ENCODE measurements at regions not wholly inside any gene's neighbourhood (a gene's known extent, or its start where the extent isn't known, plus 50 kb on each side); places are given as distances from the start of the nearest gene placed in this dataset.

DNA sequence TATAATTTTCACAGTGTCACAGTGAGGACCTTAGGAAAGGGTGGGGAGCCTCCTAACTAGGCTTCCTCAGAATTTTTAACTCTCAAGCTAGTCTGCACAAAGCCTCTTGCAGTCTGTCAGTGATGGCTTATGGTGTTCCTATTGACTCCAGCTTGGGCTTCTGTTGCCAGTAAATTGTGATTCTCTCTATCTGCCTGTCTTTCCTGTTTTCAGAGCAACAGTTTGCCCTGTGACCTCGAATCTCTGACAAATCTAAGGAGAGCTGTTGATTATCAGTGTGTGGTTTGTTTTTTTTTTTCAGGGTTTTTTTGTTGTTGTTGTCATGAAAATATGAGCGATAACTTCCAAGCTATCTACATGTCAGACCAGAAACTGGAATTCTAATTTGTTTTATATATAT lies 423.2 kb upstream of the B3GALT2 start:
- Mint-ChIP-seq H3K27me3 (ENCODE audit: low read depth, poor library complexity) (peaks cover 4% of the 10 kb centered on the region), H3K9me3 (no peaks in the 10 kb centered on the region), H3K4me3 (no peak overlapping the region), H3K27ac (peak overlapping the region; percentile 5), H3K4me1 (no peaks in the 10 kb centered on the region), H3K36me3 (ENCODE audit: low read depth) (no peaks in the 10 kb centered on the region)
- DNase-seq, result no peak
- TF ChIP-seq, protein P1, sequence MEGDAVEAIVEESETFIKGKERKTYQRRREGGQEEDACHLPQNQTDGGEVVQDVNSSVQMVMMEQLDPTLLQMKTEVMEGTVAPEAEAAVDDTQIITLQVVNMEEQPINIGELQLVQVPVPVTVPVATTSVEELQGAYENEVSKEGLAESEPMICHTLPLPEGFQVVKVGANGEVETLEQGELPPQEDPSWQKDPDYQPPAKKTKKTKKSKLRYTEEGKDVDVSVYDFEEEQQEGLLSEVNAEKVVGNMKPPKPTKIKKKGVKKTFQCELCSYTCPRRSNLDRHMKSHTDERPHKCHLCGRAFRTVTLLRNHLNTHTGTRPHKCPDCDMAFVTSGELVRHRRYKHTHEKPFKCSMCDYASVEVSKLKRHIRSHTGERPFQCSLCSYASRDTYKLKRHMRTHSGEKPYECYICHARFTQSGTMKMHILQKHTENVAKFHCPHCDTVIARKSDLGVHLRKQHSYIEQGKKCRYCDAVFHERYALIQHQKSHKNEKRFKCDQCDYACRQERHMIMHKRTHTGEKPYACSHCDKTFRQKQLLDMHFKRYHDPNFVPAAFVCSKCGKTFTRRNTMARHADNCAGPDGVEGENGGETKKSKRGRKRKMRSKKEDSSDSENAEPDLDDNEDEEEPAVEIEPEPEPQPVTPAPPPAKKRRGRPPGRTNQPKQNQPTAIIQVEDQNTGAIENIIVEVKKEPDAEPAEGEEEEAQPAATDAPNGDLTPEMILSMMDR (IDR thresholded peaks at IDR 0.05), result no peak

DNA sequence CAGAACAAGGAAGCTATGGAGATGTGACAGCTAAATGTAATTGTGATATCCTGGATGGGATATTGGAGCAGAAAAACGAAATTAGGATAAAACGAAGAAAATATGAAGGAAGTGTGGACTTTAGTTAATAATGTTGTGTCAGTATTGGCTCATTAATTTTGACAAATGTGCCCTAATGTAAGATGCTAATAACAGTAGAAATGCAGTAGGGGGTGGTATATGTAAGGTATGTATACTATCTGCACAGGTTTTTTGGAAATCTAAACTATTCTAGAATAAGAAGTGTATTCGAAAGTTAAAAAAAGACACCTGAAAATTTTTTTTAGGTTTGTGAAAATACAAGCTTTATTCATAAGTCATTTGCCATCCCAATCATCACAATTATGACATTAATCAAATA lies 421.4 kb upstream of the B3GALT2 start:
- H3K4me1 Mint-ChIP-seq, result no peaks in the 10 kb centered on the region
- no peaks in the 10 kb centered on the region for H3K9me3 Mint-ChIP-seq
- no peak for DNase-seq
- H3K27me3 Mint-ChIP-seq (ENCODE audit: low read depth, poor library complexity), result peaks cover 4% of the 10 kb centered on the region
- TF ChIP-seq, protein P1 (IDR thresholded peaks at IDR 0.05), result no peak
- H3K36me3 Mint-ChIP-seq (ENCODE audit: low read depth), result no peaks in the 10 kb centered on the region
- H3K27ac Mint-ChIP-seq, result no peak overlapping the region
- no peak overlapping the region for H3K4me3 Mint-ChIP-seq

DNA sequence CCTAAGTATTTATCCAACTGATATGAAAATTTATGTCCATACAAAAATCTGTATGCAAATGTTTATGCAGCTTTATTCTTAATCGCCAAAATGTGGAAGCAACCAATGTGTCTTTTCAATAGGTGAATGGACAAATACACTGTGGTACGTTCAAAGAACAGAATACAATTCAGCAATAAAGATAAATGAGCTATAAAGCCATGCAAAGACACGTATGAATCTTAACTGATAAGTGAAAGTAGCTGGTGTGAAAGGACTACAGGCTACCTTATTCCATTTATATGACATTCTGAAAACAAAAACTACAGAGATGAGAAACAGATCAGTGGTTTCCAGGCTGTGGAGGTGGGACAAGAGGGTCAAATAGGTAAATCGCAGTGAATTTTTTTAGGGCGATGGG lies 419.6 kb upstream of the B3GALT2 start:
- H3K36me3 Mint-ChIP-seq (ENCODE audit: low read depth), result no peaks in the 10 kb centered on the region
- DNase-seq, result no peak
- H3K27ac Mint-ChIP-seq, result no peak overlapping the region
- H3K27me3 Mint-ChIP-seq (ENCODE audit: low read depth, poor library complexity), result peaks cover 4% of the 10 kb centered on the region
- no peaks in the 10 kb centered on the region for H3K4me1 Mint-ChIP-seq
- TF ChIP-seq, protein P1 (IDR thresholded peaks at IDR 0.05), result no peak
- no peak overlapping the region for H3K4me3 Mint-ChIP-seq
- H3K9me3 Mint-ChIP-seq, result no peaks in the 10 kb centered on the region

DNA sequence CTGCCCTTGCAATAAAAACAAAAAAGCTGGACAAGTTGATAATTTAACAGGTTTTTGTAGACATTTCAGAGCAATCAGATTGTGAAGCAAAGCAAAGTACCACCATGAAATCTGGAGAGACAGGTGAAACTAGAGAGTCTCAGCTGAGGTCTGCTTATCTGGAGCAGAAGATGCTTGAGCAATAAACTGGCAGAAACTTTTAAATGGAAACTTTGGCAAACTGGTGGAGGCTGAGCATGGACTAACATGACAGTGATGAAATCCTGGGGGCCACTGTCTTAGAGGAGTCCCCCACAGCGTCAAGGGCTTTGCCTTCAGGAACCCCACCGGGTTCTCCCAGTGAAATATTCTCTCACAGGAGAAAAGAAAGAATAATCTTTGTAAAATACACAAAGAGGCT lies 416.3 kb upstream of the B3GALT2 start:
- TF ChIP-seq, protein P1 (IDR thresholded peaks at IDR 0.05), result no peak
- peaks cover 4% of the 10 kb centered on the region for H3K27me3 Mint-ChIP-seq (ENCODE audit: low read depth, poor library complexity)
- no peak overlapping the region for H3K27ac Mint-ChIP-seq
- H3K4me3 Mint-ChIP-seq, result no peak overlapping the region
- no peaks in the 10 kb centered on the region for H3K4me1 Mint-ChIP-seq
- H3K36me3 Mint-ChIP-seq (ENCODE audit: low read depth), result no peaks in the 10 kb centered on the region
- no peak for DNase-seq
- H3K9me3 Mint-ChIP-seq, result no peaks in the 10 kb centered on the region

DNA sequence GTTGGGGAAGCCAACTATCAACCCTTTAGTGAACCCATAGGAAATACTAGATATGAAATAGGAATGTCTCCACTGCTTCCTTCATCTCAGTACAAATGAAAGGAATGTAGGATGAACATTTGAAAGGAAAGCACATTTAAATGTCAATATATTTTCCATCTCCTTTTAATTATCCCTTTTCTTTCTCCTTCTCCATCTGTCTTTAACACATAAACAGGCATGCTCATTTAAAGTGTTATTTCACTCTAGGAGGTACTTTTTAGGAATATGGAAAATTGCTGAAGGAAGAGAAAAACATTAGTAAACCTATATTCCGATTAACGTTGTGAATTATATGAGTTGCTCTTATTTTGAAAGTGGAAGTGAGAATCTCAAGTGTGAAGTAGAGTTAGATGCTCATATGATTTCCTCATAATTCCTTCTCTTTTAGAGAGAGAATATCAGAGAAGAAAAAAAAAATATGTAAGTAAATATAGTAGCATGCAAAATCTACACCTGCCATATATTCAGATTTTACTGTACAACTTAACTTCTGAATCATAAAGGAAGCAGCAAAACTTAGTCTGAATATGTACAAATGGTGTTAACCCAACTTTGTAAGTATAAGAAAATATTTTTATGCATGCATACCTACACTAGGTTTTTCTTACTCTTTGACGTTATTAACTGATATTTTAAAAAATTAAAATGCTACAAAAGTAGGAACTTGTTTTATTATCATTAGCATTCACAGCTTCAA lies 406.9 kb upstream of the B3GALT2 start:
- no peaks in the 10 kb centered on the region for H3K9me3 Mint-ChIP-seq
- no peak overlapping the region for H3K4me3 Mint-ChIP-seq
- TF ChIP-seq, protein P1 (IDR thresholded peaks at IDR 0.05), result no peak
- no peak overlapping the region for H3K27ac Mint-ChIP-seq
- H3K27me3 Mint-ChIP-seq (ENCODE audit: low read depth, poor library complexity), result peaks cover 5% of the 10 kb centered on the region
- no peaks in the 10 kb centered on the region for H3K36me3 Mint-ChIP-seq (ENCODE audit: low read depth)
- H3K4me1 Mint-ChIP-seq, result peaks cover 6% of the 10 kb centered on the region
- DNase-seq, result no peak

DNA sequence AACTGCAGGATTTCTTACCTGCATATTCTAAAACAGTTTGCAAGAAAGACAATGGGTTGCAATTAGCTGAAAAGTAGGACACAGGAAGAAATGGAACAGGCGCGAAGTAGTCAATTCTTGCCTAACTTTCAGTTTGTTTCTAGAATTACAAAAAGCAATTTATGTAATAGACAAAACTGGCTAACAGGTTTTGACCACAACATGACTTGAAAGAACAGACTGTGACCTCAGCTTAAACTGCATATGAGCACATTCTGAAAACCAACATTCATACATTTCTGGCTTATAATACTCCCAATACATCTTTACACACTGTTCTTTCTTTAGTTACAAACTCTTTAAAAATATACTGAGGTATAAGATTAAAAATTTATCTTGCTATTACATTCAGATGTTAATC lies 405.9 kb upstream of the B3GALT2 start:
- Mint-ChIP-seq H3K27me3 (ENCODE audit: low read depth, poor library complexity) (peaks cover 5% of the 10 kb centered on the region), H3K4me3 (no peak overlapping the region), H3K4me1 (peaks cover 7% of the 10 kb centered on the region), H3K36me3 (ENCODE audit: low read depth) (no peaks in the 10 kb centered on the region), H3K27ac (no peak overlapping the region), H3K9me3 (no peaks in the 10 kb centered on the region)
- no peak for DNase-seq
- TF ChIP-seq, protein P1 (IDR thresholded peaks at IDR 0.05), result no peak
